ENCODE measurements at regions not wholly inside any gene's neighbourhood (a gene's known extent, or its start where the extent isn't known, plus 50 kb on each side); places are given as distances from the start of the nearest gene placed in this dataset.
"Not testable (repeated sequence)": the region's sequence is repeated elsewhere in the genome, so short reads cannot be mapped to it uniquely, and the experiment has no call there.

DNA sequence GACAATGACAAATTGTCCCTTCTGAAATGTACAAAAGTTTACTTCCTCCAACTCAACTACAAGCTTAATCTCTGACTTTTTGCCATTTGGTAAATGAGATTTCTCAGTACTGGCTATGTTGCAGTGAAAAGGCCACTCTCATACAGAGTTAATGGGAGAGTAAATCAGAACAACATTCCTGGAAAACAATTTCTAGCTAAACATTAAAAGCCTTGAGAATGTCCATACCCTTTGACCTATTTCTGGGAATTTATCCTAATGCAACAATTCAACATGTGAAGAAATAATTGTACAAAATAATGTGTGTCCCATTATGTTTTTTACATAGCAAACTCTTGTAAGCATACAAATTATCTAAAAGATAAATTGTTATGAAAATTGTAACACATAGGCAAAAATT lies 56.3 kb upstream of the SPEF2 start:
- no peak for DNase-seq

DNA sequence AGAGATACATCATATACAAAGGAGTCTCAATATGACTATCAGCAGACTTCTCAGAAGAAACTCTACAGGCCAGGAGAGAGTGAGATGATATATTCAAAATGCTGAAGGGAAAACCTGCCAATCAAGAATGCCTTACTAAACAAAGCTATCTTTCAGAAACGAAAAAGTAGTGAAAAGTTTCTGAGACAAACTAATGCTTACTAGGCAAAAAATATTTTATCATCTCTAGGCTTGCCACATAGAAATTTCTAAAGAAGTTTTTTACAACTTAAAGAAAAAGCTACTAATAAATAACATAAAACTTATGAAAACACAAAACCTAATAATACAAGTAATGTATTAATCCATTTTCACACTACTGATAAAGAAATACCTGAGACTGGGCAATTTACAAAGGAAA lies 59.9 kb upstream of the SPEF2 start:
- no peak for DNase-seq

DNA sequence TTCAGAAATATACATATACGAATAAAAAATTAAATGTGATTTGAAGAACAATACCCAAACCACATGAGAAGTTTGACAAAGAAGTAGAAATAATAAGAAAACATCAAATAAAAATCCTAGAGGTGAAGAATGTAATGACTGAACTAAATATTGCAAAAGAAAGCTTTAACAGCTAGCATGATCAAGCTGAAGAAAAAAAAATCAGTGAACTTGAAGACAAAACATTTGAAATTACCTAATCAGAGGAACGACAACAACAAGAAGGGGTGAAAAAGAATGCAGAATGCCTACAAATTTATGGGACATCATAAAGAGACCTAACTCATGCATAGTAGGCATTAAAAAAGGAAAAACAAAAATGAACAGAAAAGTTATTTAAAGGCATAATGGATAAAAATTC lies 60.5 kb upstream of the SPEF2 start:
- DNase-seq, result no peak

DNA sequence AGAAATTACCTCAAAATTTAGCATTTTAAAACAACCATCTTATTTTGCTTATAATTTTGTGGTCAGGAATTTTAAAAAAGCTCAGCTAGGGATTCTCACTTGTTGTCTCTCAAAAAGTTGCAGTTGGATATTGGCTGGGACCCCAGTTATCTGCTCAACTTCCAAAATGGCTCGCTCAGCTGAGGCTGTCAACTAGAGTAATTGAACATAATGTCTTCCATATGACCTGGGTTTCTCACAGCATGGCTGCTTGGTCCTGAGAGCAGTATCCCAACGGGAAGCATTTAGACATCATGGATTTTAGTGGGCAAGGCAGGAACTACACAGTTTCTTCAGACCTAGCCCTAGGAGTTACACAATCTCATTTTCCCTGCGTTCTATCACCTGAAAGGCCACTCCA lies 63.6 kb upstream of the SPEF2 start:
- no peak for DNase-seq

DNA sequence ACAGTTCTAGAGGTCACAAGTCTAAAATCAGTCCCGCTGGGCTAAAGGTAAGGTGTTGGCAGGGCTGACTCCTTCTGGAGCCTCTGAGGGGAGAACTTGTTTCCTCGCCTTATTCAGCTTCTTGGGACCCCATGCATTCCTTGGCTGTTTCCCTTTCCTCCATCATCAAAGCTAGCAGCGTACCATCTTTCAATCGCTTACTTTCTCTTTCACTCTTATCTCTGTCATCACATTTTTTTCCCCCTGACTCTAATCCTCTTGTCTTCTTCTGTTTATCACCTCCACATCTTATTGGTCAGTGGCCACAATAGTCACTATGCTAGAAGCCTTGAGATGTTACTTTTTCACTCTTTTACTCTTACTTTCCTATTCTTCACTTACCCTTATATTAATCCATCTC lies 72.5 kb upstream of the SPEF2 start:
- DNase-seq, result no peak

DNA sequence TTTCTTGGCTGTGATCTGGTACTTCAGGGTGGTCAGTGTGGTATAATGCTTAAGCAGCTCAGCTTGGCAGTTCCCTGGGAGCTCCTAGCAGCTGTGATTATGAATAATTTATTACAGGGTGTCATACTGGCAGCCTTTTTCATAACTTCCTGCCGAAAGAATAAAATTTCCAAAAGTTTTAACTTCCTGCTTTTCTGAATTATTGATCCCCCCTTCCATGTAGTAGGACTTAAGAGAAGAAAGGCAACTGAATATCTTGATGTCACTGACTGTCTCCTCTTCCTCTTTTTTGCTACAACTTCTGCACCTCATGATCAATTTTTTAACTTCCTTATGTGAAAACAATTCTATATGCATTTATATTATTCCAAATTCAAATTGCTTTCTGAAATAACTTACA lies 74.3 kb upstream of the SPEF2 start:
- no peak for DNase-seq

DNA sequence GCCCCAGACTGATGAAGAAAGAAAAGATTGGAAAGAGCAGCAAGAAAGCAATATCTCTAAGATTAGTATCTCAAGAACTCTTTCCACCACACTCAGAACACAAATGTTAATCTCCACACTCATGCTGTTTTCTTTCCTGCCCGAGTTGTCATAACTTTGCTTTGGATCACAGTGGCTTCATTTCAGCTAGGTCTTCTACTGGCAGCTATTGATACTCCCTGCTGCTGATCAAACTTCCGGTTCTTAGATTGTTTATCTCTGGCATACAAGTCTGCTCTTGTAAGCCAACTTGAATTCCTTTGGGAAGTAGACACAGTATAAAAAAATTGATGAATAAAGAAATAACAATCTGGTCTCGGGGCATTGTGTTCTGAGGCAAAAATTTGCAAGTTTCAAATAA lies 77.7 kb upstream of the SPEF2 start:
- no peak for DNase-seq

DNA sequence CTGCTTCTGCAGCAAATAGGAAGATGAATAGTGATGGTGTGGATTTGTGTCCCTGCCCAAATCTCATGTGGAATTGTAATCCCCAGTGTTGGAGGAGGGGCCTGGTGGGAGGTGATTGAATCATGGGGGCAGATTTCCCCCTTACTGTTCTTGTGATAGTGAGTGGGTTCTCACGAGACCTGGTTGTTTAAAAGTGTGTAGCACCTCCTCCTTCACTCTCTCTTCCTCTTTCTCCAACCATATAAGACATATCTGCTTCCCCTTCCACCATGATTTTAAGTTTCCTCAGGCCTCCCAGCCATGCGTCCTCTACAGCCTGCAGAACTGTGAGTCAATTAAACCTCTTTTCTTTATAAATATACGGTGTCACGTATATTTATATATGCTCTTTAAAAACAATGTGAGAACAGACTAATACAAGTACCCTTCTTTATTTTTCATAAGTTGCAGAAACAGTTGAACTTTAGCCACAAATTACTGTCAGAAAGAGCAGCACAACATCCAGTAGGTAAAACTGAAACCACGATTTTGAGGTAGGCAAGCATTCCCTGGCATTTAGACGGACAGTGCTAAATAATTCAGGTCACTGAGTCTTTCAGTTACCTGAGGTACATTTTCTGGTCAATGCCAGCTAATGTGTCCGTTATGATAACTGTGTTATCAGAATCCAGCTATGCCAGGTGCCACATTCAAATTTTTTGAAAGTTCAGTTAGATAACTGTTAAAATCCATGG lies 79.3 kb upstream of the SPEF2 start:
- no peak for DNase-seq

DNA sequence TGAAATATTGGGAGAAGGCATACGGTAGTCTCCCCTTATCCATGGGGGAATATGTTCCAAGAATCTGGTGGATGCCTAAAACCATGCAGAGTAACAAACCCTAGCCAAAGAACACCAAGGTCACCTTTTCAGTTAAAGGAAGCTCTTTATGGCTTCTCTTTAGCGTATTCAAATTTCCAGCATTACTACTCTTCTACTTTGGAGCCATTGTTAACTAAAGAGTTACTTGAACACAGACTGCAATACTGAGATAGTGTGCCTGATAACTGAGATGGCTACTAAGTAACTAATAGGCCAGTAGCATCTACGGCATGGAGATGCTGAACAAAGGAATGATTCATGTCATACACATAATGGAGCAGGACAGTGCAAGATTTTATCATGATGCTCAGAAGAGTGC lies 84.5 kb upstream of the SPEF2 start:
- no peak for DNase-seq

DNA sequence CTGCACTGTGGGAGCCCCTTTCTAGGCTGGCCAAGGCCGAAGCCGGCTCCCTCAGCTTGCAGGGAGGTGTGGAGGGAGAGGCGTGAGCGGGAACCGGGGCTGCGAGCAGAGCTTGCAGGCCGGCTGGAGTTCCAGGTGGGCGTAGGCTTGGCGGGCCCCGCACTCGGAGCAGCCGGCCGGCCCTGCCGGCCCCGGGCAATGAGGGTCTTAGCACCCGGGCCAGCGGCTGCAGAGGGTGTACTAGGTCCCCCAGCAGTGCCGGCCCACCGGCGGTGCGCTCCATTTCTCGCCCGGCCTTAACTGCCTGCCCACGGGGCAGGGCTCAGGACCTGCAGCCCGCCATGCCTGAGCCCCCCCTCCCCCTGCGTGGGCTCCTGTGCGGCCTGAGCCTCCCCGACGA lies 86.1 kb upstream of the SPEF2 start:
- DNase-seq, result not testable (repeated sequence)

DNA sequence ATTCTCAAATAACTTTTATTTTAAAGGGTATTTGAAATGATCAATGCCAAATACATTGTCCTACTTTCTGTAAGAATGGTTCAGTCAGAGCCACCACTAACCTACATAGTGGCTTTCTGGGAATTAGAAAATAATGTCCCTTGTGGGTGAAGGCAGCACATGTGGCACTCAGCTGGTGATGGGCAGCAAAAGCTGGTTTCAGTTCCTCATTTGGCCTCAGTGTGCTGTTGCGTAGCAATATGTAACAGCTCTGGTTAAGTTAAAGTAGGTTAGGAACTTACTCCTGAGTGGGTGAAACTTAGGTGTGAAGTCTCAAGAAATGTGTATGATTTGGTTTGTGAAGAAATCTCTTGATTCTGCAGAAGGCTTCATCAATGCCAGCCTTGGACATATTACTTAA lies 99.6 kb upstream of the SPEF2 start:
- DNase-seq, result peak; percentile 4

DNA sequence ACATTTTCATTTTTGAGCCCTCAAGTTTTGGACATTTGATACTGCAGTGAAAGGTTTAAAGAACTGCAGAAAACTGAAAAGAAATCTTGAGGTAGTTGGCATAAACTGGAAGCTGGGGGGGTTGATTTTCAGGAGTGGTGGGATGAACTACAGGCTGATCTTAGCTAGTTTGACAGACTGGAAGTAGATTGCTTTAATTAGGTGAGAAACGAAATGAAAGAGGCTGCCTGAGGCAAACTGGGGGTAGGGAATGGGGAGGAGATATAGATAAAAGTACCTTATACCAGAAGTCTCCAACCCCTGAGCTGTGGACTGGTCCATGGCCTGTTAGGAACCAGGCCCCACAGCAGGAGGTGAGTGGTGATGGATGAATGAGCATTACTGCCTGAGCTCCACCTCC lies 101.4 kb upstream of the SPEF2 start:
- no peak for DNase-seq

DNA sequence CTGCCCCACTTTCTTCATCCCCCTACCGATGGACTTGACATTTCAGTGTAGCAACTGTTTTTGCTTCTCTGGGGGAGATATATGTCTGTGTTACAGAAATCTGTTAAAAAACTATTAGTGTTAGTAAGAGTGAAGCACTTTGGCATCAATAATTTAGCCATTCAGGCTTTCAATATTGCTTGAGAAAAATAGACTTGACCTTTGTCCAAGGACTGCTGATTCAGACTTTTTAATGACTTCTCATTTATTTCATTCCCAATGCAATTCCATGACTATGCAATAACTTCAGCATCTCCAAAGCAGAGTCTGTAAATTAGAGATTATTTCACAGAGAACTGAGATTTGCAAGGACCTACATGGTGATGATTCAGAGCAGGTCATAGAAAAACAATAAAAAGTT lies 104.1 kb upstream of the SPEF2 start:
- no peak for DNase-seq

DNA sequence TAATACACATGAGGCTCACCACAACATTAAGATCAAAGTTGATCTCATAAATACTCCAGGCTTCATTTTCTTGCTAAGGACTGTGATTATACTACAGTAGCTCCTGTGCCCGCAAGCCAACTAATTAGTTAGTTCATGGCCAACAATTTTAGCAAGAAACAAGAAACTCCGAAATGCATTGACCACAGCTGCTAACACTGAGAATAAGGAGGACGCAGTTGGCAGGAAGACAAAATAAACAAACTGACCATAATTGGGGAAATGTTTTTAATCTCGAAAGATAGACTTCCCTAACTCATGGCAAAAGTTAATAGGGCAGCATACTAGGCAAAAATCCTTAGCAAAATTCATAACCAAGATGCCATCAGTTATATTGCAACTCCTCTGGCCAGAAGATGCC lies 115.5 kb upstream of the SPEF2 start:
- no peak for DNase-seq

DNA sequence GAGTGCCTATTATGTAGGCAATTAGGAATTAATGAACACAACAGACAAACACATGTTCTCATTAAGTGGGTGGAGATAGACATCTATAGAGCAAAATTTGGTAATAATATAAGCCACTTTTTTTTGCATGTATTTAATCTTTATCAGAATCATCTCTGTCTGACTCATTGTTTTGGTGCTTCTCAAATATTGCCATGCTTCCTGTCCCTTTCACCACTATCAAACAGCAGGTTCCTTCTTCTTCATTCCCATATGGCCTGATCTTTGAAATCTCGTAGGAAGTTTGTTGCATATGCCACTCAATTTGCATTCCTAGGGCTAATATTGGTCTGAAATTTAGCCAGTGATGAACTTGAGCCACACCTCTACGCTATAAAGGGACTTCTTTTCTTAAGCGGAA lies 128.9 kb upstream of the SPEF2 start:
- no peak for DNase-seq

DNA sequence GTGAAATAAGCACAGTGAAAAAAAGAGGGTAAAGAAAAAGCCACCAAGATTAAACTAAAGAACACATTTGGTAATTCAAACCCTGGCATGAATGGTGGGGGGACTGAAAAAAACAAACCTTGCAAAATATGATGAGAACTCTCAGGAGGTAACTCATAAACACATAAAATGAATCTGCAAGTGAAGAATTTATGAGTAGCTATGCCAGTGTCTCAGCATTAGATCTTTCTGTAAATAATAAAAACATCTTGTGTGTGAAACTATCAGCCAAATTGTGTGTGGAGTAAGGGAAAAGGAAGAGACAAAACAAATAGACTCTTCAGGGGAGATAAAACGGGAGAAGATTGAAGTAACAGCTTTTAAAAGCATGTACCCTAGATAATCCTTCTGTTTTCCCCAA lies 129.6 kb upstream of the SPEF2 start:
- DNase-seq, result no peak

DNA sequence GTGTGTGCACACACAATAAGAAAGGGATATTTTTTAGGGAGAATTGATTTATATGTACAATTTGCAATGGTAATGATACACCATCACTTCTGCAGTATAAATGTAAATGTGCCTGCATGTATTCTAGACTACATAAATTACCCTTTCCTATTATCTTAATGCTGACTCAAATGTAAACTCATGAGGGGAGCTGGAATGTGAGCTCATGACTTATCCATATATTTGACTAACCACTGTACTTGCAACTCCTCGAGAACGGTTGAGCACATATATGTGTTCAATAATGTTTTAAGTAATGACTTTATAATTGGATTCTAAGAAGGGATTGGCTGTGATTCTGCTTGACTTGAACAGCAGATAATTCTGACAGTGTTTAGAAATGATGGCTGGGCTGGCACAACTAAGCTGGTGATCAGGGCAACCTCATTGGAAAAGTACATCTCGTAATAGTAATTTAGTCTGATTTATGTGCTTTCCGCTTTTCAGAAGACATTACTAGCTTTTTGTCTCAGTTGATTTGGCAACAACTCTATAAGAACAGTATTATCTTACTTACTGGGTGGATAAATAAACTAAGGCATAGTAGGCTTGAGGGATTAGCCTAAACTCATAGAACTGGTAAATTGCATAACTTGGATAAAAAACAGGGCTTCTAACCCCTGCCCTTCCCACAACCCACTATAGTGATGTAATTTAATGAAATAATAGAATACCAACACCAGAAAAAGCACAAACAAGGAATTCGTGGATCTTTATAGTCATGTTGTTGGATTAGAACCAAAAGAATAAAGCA lies 130.2 kb upstream of the SPEF2 start:
- no peak for DNase-seq

DNA sequence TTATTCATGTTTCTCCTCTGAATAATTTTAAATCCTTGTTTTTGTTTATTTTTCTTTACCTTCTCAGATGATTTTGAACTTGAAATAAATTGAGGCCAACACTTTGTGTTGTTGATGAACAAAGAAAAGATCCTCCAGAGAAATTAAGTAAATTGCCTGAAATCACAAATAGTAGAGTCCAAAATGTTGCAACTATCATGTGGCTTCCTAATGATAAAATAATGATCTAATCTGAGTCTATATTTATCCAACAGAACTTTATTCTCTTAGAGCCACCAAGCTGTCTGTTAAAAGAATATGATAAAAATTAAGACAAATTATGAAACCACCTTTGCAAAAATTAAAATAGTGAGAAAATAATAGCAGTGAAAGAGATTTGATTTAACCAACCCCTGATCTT lies 132.2 kb upstream of the SPEF2 start:
- DNase-seq, result no peak

DNA sequence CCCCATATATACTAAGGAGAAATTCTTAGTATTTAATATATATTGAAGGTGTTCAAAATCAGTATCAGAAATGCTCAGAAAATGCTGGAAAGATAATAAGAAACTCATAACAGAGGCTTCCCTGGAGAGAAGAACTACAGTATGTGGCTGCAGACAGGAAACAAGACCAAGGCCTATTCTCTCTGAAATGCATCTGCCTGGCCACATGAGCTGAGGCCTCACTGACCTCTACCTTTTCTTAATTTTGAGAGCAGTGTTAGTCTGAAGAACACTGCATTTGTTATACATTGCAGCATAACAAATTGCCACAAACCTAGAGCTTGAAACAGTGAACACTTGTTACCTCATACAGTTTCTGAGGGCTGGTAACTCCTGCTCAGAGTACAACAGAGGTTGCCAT lies 133.4 kb upstream of the SPEF2 start:
- no peak for DNase-seq

DNA sequence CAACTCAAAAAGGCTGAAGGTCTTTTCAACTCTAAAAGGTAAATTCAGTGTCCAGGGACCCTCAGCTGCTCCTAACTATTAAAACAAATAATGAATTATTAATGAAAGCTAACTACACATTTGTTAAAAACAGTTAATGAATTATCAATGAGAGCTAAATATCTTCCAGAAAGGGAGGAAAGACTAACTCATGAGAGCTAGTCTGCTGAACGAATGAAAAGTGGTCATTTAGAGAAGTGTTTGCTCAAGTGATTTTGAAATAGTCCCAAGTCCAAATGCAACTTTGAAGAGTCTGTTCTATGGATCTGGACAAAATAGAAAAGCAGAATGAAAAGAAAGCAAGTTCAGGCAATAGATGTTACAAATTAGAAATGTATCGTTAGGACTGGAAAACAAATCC lies 133.9 kb upstream of the SPEF2 start:
- DNase-seq, result no peak

DNA sequence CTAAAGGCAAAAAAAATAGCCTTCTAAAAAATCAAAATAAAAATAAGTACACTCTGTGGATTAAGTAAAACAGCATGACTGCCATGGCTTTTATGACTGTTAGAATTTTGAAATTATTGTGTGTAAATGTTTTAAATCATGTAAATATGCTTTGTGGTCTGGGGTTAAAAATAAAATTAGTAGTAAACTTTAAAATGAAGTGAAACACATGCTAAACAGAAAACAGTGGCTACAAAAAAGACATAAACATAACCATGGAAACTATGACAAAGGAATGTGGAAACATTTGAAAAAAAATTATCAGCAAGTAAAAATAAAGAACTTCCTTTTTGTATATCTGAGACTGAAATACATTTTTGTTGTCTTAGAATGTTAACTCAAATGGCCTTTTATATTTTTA lies 134.5 kb upstream of the SPEF2 start:
- DNase-seq, result no peak

DNA sequence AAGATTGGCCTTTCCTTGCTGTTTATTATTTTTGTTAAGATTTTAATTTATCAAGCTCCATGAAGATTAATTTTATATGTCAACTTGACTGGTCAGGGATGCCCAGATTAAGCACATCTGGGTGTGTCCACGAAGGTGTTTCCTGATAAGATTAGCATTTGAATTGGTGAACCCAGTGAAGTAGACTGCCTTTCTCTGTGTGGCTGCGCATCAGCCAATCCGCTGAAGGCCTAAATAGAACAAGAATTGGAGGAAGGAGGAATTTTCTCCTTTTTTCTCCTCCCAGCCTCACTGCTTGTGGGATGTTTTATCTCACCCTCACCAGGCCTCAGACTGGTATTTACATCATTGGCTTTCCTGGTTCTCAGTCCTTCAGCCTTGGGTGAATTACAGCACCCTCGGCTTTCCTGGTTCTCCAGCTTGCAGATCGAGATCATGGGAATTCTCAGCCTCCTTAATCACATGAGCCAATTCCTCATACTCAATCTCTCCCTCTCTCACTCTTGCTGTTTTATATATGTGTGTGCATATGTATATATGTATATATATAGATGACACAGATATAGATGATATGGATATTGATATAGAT lies 135.4 kb upstream of the SPEF2 start:
- no peak for DNase-seq

DNA sequence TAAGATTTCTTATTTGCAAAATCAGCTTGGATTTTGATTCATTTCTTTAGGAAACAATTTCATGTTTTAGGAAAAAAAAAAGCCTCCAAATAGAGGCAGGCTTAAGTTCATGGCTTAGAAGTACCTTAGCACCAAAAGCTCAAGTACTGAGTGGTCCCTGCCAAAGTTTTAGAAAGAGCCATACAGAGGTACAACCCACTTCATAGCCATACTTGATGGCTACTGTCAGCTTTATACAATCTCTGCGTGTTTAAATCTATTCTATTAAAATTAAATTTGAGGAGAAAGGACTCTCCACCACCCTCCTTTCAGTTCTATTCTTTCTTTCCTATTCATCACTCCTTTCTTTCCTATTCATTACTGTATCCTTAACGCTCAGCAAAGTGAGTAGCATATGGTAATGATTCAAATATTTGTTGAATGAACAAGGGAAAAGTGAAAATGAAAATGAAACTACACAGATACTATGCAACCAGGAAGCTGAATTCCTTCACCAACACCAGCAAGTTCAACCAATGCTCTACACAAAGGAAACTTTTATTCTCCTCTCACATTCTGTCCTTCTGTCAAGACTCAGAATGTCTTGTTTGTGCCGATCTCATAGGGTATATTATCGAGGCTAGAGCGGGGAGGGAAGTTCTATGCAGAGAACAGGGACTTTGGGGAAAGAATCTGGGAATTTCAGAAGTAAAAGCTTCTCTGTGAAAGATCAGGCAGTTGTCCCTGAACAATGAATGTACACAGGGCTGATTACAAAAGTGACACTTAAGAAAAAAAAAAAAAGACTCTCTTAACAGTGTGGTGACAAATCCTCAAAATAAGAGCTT lies 138.6 kb upstream of the SPEF2 start:
- DNase-seq, result no peak

DNA sequence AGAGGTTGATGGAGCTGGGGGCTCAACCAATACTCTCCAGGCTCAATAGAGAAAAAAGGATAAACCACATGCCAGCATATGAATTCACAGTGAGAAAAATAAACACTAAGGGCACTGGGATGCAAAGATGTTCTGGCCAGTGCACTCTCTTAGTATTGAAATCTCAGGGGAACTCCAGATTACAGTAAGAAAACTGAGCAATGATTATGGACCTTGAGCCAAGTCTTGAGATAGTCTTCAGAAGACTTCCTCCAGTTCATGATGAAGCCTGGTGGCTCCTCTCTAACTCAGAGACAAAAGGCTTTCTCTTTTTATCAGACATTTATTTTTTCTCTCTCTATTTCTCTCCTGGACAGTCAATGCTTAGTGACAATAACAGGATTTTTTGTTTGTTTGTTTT lies 139.8 kb upstream of the SPEF2 start:
- no peak for DNase-seq
